Superior temporal gyrus (tissue), 1 donor: ENCODE measurements at regions not wholly inside any gene's neighbourhood (a gene's known extent, or its start where the extent isn't known, plus 50 kb on each side); places are given as distances from the start of the nearest gene placed in this dataset.
"Not testable (repeated sequence)": the region's sequence is repeated elsewhere in the genome, so short reads cannot be mapped to it uniquely, and the experiment has no call there.

ENCODE experiments used
- DNase-seq: peaks from one replicate; pipeline ENCODE4 v3.0.0-alpha.2; 2016; ENCODE audit errors: extremely low spot score

- DNase-seq, result no peak
Observed at GRCh38 chr6:14754751-14755513, 490.9 kb upstream of the JARID2 start.

GRCh38 chr6:14756340-14756739 is 489.5 kb upstream of the JARID2 start:
- DNase-seq, result no peak

GRCh38 chr6:14757014-14757413 is 488.9 kb upstream of the JARID2 start:
- no peak for DNase-seq

DNA sequence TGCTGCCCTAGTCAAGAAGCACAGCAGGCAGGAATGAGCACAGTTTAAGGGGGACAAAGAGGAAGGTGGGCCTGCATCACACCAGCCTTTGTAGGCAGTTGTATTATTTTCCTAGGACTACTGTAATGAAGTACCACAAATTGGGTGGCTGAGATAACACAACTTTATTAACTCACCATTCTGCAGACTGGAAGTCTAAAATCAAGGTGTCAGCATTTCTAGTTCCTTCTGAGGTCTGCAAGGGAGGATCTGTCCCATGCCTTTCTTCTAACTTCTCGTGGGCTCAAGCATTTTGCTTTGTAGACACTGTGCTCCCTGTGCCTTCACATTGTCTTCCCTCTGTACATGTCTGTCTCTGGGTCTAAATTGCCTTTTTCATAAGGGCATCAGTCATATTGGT is 488.5 kb upstream of the JARID2 start:
- no peak for DNase-seq

DNA sequence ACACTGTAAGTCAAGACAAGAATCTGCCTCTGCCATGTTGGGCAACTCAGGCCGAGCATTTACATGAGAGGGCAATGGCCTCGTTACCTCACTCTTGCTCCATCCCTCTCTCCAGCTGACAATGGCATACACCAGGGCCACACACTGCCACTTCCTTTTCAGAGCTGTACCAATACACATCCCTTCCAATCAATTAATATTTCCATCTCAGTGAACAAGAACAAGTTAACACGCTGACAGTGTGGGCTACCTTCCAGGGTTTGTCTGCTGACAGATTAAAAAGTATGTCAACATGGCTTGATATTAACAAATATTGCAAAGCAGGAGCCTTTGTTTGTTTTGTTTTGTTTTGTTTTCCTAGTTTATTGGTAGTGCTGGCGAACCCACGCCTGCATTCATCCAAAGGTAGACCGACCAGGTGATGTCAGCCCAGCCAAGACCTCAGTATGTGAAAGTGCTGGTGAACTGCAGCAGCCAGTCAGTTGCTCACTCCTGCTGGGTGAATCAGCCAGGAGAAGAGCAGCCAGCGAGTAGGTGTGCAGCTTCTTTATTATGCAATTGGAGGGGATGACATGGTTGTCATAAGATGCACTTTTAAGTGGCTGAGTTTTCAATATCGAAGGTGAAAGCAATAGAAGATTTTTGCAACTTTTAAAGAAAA is 487.3 kb upstream of the JARID2 start:
- DNase-seq, result no peak

DNA sequence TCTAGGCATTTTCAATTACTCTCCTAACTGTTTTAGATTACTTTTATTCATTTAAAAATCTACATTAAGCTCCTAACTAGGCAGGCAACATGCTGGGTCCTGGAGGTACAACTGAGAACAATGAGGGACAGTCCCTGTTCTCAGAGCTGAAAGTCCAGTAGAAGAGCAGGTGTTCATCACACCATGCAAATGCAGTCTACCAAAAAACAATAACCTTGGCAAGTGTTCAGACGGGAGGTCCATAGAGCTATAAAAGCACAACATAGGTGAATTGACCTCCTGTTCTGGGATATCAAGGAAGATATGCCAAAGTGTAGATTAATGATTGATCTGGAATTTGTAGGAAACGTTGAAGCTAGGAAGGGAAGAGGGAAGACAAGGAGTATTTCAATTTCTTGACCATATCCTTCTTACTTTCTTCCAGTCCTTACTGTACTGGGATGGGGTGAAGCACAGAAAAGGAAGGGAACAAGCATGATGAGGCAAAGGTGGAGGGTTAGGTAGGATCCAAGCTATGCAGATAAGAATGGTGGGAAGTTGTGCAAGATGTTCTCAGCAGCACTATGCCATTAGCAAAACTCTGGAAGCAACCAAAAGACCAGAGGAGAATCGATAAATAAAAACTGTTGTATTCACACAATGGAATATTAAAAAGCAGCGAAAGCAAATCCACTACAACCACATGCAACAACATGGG is 485.7 kb upstream of the JARID2 start:
- DNase-seq, result no peak

- no peak for DNase-seq
Observed at GRCh38 chr6:14762077-14762476, 483.8 kb upstream of the JARID2 start.

DNA sequence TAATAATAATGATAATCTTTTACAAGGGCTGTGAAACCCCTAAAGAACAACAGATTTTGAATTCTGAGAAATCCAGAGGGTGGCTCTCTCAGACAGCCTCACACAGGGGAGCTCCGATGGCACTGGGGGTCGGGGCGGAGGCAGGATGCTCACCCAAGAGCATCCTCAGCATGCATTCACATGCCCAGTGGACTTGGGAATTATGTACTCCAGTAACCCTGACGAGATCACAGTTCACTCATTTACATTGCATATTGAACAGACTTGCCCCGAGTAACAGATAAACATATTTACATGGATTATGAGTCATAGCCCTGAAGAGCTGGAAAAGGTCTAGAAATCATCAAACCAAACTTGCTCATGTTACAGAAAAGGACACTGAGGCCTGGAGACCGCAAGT is 482.7 kb upstream of the JARID2 start:
- DNase-seq, result no peak

GRCh38 chr6:14763616-14764015 is 482.3 kb upstream of the JARID2 start:
- no peak for DNase-seq

DNA sequence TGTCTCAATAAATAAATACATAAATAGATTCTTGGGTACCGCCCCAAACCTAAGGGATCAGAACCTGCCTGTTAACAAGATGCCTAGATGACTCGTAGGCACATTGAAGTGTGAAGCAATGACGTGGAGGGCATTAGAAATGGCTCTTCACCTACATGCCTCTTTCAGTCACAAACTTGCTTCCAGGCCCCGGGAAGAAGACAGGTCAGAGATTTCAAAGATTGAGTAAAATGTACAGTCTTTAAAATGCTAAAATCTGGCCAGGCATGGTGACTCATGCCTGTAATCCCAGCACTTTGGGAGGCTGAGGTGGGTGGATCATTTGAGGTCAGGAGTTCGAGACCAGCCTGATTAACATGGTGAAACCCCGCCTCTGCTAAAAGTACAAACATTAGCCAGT is 480.8 kb upstream of the JARID2 start:
- DNase-seq, result no peak

GRCh38 chr6:14765721-14766390 is 480.0 kb upstream of the JARID2 start:
- no peak for DNase-seq

DNA sequence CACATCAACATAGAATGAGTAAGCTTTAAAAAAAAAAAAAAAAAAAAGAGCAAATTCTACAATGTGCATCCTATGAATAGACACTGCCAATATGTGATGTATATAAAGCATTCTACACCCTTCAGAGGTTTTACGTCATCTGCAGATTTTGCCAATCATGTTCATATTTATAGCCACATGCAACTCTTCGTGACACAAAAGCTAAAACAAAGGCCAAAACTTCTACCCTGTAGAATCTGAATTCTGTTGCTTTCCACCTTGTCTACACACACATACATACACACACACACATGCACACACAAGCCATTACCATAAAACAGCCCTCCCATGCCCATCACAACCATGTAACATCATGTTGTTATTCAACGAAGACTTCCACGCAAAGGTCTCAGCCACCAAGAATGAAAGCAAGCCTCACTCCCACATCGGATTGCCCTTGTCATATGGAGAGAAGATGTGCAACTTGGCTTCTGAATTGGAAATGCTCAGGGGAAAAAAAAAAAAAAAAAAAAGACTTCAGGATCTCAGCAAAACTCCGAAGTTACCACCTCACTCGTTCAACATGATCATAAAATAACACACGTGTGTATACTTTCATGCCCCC is 479.4 kb upstream of the JARID2 start:
- no peak for DNase-seq

GRCh38 chr6:14767226-14767625 is 478.6 kb upstream of the JARID2 start:
- no peak for DNase-seq

- DNase-seq, result no peak
Observed at GRCh38 chr6:14770040-14770439, 475.8 kb upstream of the JARID2 start.

DNA sequence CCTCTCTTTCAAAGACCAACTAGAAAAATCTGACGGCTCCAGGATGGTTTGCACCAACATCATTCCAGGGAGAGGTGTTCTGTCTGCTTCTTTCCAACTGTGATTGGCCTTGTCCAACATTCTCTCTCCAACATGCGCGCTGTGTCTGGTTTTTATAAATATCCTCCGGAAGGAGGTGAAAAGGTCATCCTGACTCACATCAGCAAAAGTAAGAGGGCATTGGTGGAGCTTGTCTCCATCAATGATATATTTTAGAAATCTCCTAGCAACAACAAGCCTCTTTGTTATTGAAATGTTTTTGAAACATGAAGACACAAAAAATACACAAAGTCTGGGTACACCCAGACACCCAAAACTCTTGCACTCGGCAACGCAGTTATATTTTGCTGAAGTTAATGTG is 475.3 kb upstream of the JARID2 start:
- no peak for DNase-seq

DNA sequence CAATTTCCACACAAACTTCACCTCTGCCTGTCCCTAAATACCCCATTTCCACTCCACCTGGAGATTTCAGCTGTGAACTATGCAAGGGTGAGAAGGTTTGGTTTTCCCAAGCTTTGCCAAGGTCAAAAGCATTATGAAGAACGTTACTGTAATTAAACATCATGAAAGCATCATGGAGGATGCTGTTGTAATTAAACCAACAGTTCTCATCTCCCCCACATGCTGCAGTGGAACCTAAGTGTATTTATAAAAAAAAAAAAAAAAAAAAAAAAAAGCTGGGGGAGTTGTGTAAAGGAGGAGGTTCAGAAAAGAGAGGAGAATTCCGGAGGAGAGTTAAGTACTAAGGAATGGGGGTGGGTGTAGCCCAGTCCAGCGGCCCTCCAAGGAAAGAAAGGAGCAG is 474.9 kb upstream of the JARID2 start:
- DNase-seq, result no peak

DNA sequence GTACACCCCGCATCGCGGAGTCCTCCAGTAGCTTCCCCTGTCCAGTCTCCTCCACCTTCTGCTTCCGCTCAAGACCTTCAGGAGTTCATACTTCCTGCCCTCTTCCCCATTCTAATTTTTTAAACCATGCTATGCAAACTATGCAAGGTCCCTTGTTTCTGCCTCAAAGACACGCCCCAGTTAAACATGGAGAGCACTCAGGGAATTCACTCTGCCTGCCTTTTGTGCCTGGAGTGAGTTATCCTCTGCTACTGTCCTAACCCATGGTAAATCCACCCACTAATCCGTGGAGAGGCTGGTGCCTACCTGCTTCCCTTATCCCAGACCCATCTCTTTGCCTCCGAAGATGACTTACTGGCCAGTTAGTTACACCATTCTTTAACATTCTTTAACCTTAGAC is 473.7 kb upstream of the JARID2 start:
- DNase-seq, result no peak

DNA sequence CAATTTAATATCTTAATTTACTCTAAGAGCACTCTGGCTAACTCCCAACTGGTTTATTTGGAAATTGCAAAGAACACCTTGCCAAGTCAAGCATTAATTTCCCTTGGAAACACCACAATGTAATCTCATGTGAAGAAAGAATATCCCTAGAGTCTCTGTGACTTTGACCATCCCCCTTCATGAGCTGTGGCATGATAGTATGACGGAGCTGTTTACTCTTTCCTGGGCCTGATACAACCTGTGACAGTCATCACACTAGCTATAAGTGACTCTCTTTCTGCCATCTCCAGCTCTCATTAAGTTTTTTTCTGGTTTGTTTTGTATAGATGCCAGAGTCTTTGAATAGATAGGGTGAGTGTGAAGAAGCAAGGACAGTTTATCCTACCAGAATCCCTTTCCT is 470.3 kb upstream of the JARID2 start:
- DNase-seq, result no peak

DNA sequence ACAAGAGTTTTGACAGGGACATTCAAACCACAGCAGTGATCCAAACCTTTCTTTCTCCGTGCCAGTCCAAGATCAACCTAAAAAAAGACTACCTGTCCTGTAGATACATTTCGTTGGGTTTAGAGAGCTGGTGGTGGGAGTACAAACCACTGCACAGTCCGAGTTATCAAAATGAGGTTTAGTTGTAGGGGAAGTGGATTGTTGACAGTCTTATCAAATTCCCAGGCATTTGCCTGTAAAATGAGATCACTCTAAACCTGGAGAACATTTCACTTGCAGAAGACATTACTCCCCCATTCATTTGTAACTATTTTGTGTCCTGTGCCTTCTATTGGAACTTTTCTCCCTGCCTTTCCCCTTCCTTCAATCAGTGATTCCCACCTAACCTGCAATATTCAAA is 469.6 kb upstream of the JARID2 start:
- DNase-seq, result no peak

DNA sequence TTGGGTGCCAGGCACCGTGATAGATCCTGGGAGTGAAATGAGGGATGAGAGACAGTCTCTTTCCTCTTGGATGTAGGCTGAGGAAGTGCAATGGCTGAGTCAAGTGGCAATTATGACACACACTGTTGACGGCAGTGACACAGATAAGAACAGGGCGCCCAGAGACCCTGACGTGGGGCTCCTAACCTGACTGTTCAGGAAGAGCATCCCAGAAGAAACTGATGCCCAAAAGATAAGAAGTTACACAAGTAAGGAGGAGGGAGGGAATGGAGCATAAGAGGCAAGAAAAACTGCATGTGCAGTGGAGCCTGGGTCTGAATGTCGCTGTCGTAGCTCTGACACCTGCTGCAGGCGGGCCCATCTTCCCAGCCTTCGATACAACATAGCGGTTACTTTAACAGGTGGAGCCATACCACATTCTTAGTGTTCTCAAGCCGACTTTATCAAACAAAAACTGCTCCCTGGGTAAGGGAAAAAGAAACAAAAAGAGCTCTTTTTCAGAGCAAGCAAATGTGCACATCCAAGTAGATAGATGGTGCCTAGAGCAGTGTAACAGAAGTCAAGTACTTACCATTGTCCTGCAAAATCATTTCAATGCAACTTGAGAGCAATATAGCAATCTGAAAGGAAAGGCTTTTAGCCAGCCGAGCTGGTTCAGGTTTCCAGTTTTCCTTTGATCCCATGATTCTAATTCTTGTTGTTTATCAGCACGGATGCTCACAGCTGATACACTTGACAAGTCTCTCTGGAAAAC is 463.9 kb upstream of the JARID2 start:
- DNase-seq, result no peak

DNA sequence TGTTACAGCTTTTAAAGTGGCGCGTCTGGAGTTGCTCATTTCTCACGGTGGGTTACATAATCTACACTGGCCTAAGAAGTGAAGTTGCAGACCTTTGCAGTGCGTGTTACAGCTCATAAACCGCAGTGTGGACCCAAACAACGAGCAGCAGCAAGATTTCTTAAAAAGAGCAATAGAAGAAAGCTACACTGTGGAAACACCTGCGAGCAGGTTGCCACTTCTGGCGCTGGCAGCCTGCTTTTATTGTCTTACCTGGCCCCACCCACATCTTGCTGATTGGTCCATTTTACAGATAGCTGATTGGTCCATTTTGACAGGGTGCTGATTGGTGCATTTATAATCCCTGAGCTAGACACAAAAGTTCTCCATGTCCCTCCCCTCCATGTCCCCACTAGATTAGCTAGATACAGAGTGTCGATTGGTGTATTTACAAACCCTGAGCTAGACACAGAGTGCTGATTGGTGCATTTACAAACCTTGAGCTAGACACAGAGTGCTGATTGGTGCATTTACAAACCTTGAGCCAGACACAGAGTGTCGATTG is 462.9 kb upstream of the JARID2 start:
- not testable (repeated sequence) for DNase-seq
